B cell (primary cell): ENCODE measurements at regions not wholly inside any gene's neighbourhood (a gene's known extent, or its start where the extent isn't known, plus 50 kb on each side); places are given as distances from the start of the nearest gene placed in this dataset.
"Not testable (repeated sequence)": the region's sequence is repeated elsewhere in the genome, so short reads cannot be mapped to it uniquely, and the experiment has no call there.

Experiments used
- ATAC-seq: fragments of 200-7000 bp; cut with Tn5 transposase; one replicate; pipeline ENCODE4 v1.10.0; 2021; ENCODE audit warnings: low read depth, mild to moderate bottlenecking, moderate number of reproducible peaks, moderate library complexity
- CTCF ChIA-PET: fragments of 350-600 bp; sonication (Branson Sonifier 250); formaldehyde crosslinking; loops from one replicate; lab custom pipeline; 2021; ENCODE audit warnings: antibody characterized with exemption, inconsistent platforms; lab: Charles Lee
- POLR2A ChIA-PET: fragments of 350-600 bp; sonication (Branson Sonifier 250); formaldehyde crosslinking; loops from one replicate; lab custom pipeline; 2021; ENCODE audit warnings: antibody characterized with exemption; lab: Charles Lee
- DNase-seq: peaks from one replicate; pipeline ENCODE4 v3.0.0; 2013
- H2AFZ ChIP-seq: 2 replicates; pipeline ENCODE4 v1.6.1; 2012; ENCODE audit warnings: mild to moderate bottlenecking, low read depth, low read length; ENCODE audit not compliant: insufficient read depth, poor library complexity, severe bottlenecking
- H3K27ac ChIP-seq, 2 donors: 1 replicate in 1 of 2; 2 replicates in 1 of 2; pipeline ENCODE4 v1.5.1; 2012 to 2013; ENCODE audit warnings: low read length in 2 of 2, mild to moderate bottlenecking in 2 of 2, moderate library complexity in 1 of 2
- H3K27me3 ChIP-seq, 4 experiments: fragments of 200-600 bp in 1 of 4; sonication (generic) in 1 of 4; replicated peaks in 1 of 4; 1 replicate in 2 of 4; 2 replicates in 2 of 4; pipeline versions ENCODE4 v1.6.1 to v1.7.0; 2013 to 2016; ENCODE audit warnings: low read length in 3 of 4, mild to moderate bottlenecking in 2 of 4, mixed read lengths in 1 of 4, moderate library complexity in 1 of 4; ENCODE audit not compliant: insufficient read depth in 4 of 4, control insufficient read depth in 3 of 4; ENCODE audit errors: control extremely low read depth in 1 of 4
- H3K36me3 ChIP-seq, 2 experiments: replicated peaks in 1 of 2; 1 replicate in 1 of 2; 2 replicates in 1 of 2; pipeline versions ENCODE4 v1.6.1 to v1.7.1; 2013; ENCODE audit warnings: low read length in 1 of 2; ENCODE audit not compliant: insufficient read depth in 2 of 2, control insufficient read depth in 1 of 2; ENCODE audit errors: control extremely low read depth in 1 of 2, extremely low read depth in 1 of 2
- H3K4me1 ChIP-seq, 2 donors: fragments of 200-600 bp in 1 of 2; sonication (generic) in 1 of 2; 1 replicate in 1 of 2; 2 replicates in 1 of 2; pipeline versions ENCODE4 v1.5.1 to v1.6.1; 2013 to 2017; ENCODE audit warnings: low read length in 2 of 2; ENCODE audit not compliant: control insufficient read depth in 2 of 2, insufficient read depth in 2 of 2
- H3K4me2 ChIP-seq: replicated peaks from 2 replicates; pipeline ENCODE3; 2012; ENCODE audit warnings: mild to moderate bottlenecking, low read depth, low read length; ENCODE audit not compliant: poor library complexity, severe bottlenecking
- H3K4me3 ChIP-seq, 5 experiments: fragments of 200-600 bp in 1 of 5; sonication (generic) in 1 of 5; 1 replicate in 3 of 5; 2 replicates in 2 of 5; pipeline versions ENCODE4 v1.5.1 to v1.7.0; 2011 to 2016; ENCODE audit warnings: low read length in 4 of 5, mild to moderate bottlenecking in 4 of 5, low read depth in 2 of 5, control low read depth in 1 of 5, moderate library complexity in 1 of 5; ENCODE audit not compliant: insufficient read depth in 1 of 5; ENCODE audit errors: control extremely low read depth in 1 of 5, extremely low read depth in 1 of 5
- H3K79me2 ChIP-seq: fragments of 200-600 bp; sonication (generic); one replicate; pipeline ENCODE4 v1.6.0; 2016; ENCODE audit warnings: low read length; ENCODE audit not compliant: control insufficient read depth, insufficient read depth
- H3K9ac ChIP-seq: fragments of 200-600 bp; sonication (generic); 2 replicates; pipeline ENCODE4 v1.6.1; 2017; ENCODE audit warnings: mild to moderate bottlenecking, low read length, moderate library complexity
- H3K9me3 ChIP-seq, 3 donors: one replicate each; pipeline versions ENCODE4 v1.6.1 to v1.7.1; 2013; ENCODE audit warnings: low read length in 2 of 3; ENCODE audit not compliant: control insufficient read depth in 2 of 3, insufficient read depth in 1 of 3; ENCODE audit errors: control extremely low read depth in 1 of 3
- H4K20me1 ChIP-seq: 2 replicates; pipeline ENCODE4 v1.6.0; 2012; ENCODE audit warnings: mild to moderate bottlenecking, low read length; ENCODE audit not compliant: insufficient read depth, control insufficient read depth, poor library complexity, severe bottlenecking
- H3K27ac Mint-ChIP-seq: one replicate; pipeline ENCODE4 v1.8.0; 2021; ENCODE audit warnings: mixed read lengths
- H3K27me3 Mint-ChIP-seq: one replicate; pipeline ENCODE4 v1.8.0; 2021; ENCODE audit warnings: mixed read lengths
- H3K4me1 Mint-ChIP-seq: one replicate; pipeline ENCODE4 v1.8.0; 2021; ENCODE audit warnings: mixed read lengths
- H3K4me3 Mint-ChIP-seq: one replicate; pipeline ENCODE4 v1.8.0; 2021; ENCODE audit warnings: mixed read lengths
- H3K9me3 Mint-ChIP-seq: one replicate; pipeline ENCODE4 v1.8.0; 2022; ENCODE audit warnings: mixed read lengths; ENCODE audit not compliant: insufficient read depth
- WGBS: methylation state at CpG from one replicate; pipeline ENCODE4 v1.1.5; 2013; ENCODE audit warnings: missing lambda C conversion rate; ENCODE audit not compliant: insufficient coverage; 5-methylcytosine and 5-hydroxymethylcytosine counted together
- intact Hi-C: fragments of 100-400 bp; cut with micrococcal nuclease; formaldehyde crosslinking; loops from one replicate; pipeline ENCODE4 v1.10.0; 2022

DNA sequence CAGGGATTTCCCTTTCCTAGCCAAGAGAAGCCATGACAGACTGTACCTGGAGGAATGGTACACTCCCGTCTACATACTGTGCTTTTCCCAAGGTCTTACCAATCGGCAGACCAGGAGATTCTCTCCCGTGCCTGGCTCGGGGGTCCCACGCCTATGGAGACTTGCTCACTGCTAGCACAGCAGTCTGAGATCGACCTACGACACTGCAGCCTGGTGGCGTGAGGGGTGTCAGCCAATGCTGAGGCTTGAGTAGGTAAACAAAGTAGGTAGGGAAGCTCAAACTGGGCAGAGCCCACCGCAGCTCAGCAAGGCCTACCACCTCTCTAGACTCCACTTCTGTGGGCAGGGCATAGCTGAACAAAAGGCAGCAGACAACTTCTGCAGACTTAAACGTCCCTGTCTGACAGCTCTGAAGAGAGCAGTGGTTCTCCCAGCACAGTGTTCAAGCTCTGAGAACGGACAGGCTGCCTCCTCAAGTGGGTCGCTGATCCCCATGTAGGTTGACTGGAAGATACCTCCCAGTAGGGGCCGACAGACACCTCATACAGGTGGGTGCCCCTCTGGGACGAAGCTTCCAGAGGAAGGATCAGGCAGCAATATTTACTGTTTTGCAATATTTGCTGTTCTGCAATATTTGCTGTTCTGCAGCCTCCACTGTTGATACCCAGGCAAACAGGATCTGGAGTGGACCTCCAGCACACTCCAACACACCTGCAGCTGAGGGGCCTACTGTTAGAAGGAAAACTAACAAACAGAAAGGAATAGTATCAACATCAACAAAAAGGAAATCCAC, 270.4 kb upstream of the TLE3 start:
- DNase-seq, H3K27me3 Mint-ChIP-seq, H3K4me3 ChIP-seq, ATAC-seq, H4K20me1 ChIP-seq, H3K27me3 ChIP-seq, H3K9me3 Mint-ChIP-seq, H3K4me1 ChIP-seq, H2AFZ ChIP-seq, H3K4me2 ChIP-seq, H3K27ac ChIP-seq, H3K79me2 ChIP-seq, H3K27ac Mint-ChIP-seq, H3K4me3 Mint-ChIP-seq, H3K36me3 ChIP-seq, H3K9ac ChIP-seq, H3K9me3 ChIP-seq, intact Hi-C loops, POLR2A ChIA-PET: not testable (repeated sequence)
- WGBS, result 87% methylated on average over 13 of the region's 14 CpGs
- CTCF ChIA-PET, result interaction anchor here (1.4 kb wide), 1 partner anchor 277 kb away, joined by 4 read pairs; no protein-coding TSS in a partner anchor
- peaks cover 14% of the 10 kb centered on the region for H3K4me1 Mint-ChIP-seq

DNA sequence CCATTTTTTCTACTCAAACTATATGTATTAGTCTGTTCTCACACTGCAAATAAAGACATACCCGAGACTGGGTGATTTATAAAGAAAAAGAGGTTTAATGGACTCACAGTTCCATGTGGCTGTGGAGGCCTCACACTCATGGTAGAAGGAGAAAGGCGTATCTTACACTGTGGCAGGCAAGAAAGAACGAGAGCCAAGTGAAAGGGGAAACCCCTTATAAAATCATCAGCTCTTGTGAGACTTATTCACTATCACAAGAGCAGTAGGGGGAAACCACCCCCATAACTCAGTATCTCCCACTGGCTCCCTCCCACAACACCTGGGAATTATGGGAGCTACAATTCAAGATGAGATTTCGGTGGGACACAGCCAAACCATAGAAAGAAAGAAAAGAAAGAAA, 266.3 kb upstream of the TLE3 start:
- H3K4me1 ChIP-seq, intact Hi-C loops, H3K4me2 ChIP-seq, H4K20me1 ChIP-seq, POLR2A ChIA-PET, H3K27me3 Mint-ChIP-seq, H3K27me3 ChIP-seq, H3K4me3 Mint-ChIP-seq, H2AFZ ChIP-seq, ATAC-seq, H3K4me3 ChIP-seq, H3K27ac ChIP-seq, H3K9me3 ChIP-seq, H3K27ac Mint-ChIP-seq, H3K9me3 Mint-ChIP-seq, H3K79me2 ChIP-seq, H3K36me3 ChIP-seq, H3K9ac ChIP-seq: not testable (repeated sequence)
- H3K4me1 Mint-ChIP-seq, result peaks cover 10% of the 10 kb centered on the region
- CTCF ChIA-PET, result interaction anchor here (0.9 to 1.6 kb wide), 7 partner anchors 87 to 636 kb away, joined by 3 to 8 read pairs (median 5); partner anchors contain the start of gene TLE3
- WGBS, result no CpG with 5 or more reads among the region's 4 CpGs
- peak; percentile 35 for DNase-seq
